SW480 (cell line): ENCODE measurements at regions not wholly inside any gene's neighbourhood (a gene's known extent, or its start where the extent isn't known, plus 50 kb on each side); places are given as distances from the start of the nearest gene placed in this dataset.

Experiments used
- DNase-seq: peaks from one replicate; pipeline ENCODE4 v3.0.0-alpha.2; 2016; ENCODE audit warnings: low spot score

- DNase-seq, result no peak
Observed at GRCh38 chr19:28841531-28841930, 371.4 kb downstream of the UQCRFS1 start.

- DNase-seq, result no peak
Observed at GRCh38 chr19:28840891-28841290, 372.1 kb downstream of the UQCRFS1 start.

GRCh38 chr19:28839455-28839854, 373.5 kb downstream of the UQCRFS1 start:
- no peak for DNase-seq

- no peak for DNase-seq
Observed at GRCh38 chr19:28838909-28839308, 374.0 kb downstream of the UQCRFS1 start.

GRCh38 chr19:28836421-28836820, 376.5 kb downstream of the UQCRFS1 start:
- DNase-seq, result no peak

- DNase-seq, result no peak
Observed at GRCh38 chr19:28834996-28835395, 378.0 kb downstream of the UQCRFS1 start.

GRCh38 chr19:28831462-28831861, 381.5 kb downstream of the UQCRFS1 start:
- no peak for DNase-seq

GRCh38 chr19:28829762-28830161, 383.2 kb downstream of the UQCRFS1 start:
- no peak for DNase-seq

- no peak for DNase-seq
Observed at GRCh38 chr19:28829359-28829758, 383.6 kb downstream of the UQCRFS1 start.

GRCh38 chr19:28828276-28828870, 384.6 kb downstream of the UQCRFS1 start:
- no peak for DNase-seq

- DNase-seq, result no peak
Observed at GRCh38 chr19:28827382-28827781, 385.6 kb downstream of the UQCRFS1 start.

- no peak for DNase-seq
Observed at GRCh38 chr19:28823338-28823961, 389.5 kb downstream of the UQCRFS1 start.

GRCh38 chr19:28820289-28820688, 392.7 kb downstream of the UQCRFS1 start:
- no peak for DNase-seq

- DNase-seq, result no peak
Observed at GRCh38 chr19:28815257-28815656, 397.7 kb downstream of the UQCRFS1 start.

- DNase-seq, result no peak
Observed at GRCh38 chr19:28794301-28794700, 418.6 kb downstream of the UQCRFS1 start.

GRCh38 chr19:28793391-28794168, 419.4 kb downstream of the UQCRFS1 start:
- DNase-seq, result no peak

- no peak for DNase-seq
Observed at GRCh38 chr19:28785971-28786370, 427.0 kb downstream of the UQCRFS1 start.

GRCh38 chr19:28764066-28764465, 448.9 kb downstream of the UQCRFS1 start:
- DNase-seq, result no peak

GRCh38 chr19:28746478-28746877, 466.5 kb downstream of the UQCRFS1 start:
- DNase-seq, result no peak

- DNase-seq, result no peak
Observed at GRCh38 chr19:28744943-28745342, 468.0 kb downstream of the UQCRFS1 start.

GRCh38 chr19:28744014-28744413, 468.9 kb downstream of the UQCRFS1 start:
- DNase-seq, result no peak

GRCh38 chr19:28737021-28737895, 475.7 kb downstream of the UQCRFS1 start:
- DNase-seq, result peak; percentile 62
